ENCODE measurements at regions not wholly inside any gene's neighbourhood (a gene's known extent, or its start where the extent isn't known, plus 50 kb on each side); places are given as distances from the start of the nearest gene placed in this dataset.
"Not testable (repeated sequence)": the region's sequence is repeated elsewhere in the genome, so short reads cannot be mapped to it uniquely, and the experiment has no call there.

GRCh38 chr15:93811305-93811704 is 420.1 kb upstream of the MCTP2 start:
- no peak for DNase-seq

GRCh38 chr15:93809516-93809915 is 421.8 kb upstream of the MCTP2 start:
- no peak for DNase-seq

GRCh38 chr15:93803421-93804152 is 427.8 kb upstream of the MCTP2 start:
- DNase-seq: no peak

- no peak for DNase-seq
Measured at GRCh38 chr15:93801206-93801605, 430.2 kb upstream of the MCTP2 start.

- no peak for DNase-seq
Measured at GRCh38 chr15:93800805-93801204, 430.6 kb upstream of the MCTP2 start.

- no peak for DNase-seq
Measured at GRCh38 chr15:93789441-93789840, 441.9 kb upstream of the MCTP2 start.

- DNase-seq: no peak
Measured at GRCh38 chr15:93780073-93780472, 451.3 kb upstream of the MCTP2 start.

- DNase-seq: no peak
Measured at GRCh38 chr15:93779341-93779740, 452.0 kb upstream of the MCTP2 start.

- DNase-seq: no peak
Measured at GRCh38 chr15:93771196-93772030, 459.9 kb upstream of the MCTP2 start.

- DNase-seq: no peak
Measured at GRCh38 chr15:93770788-93771187, 460.6 kb upstream of the MCTP2 start.

GRCh38 chr15:93762036-93762435 is 469.3 kb upstream of the MCTP2 start:
- no peak for DNase-seq

GRCh38 chr15:93759629-93760028 is 471.7 kb upstream of the MCTP2 start:
- DNase-seq: no peak

- DNase-seq: no peak
Measured at GRCh38 chr15:93758824-93759223, 472.5 kb upstream of the MCTP2 start.

GRCh38 chr15:93748710-93749109 is 482.7 kb upstream of the MCTP2 start:
- DNase-seq: no peak

- not testable (repeated sequence) for DNase-seq
Measured at GRCh38 chr15:93734976-93735375, 496.4 kb upstream of the MCTP2 start.

GRCh38 chr15:93730724-93731123 is 500.6 kb upstream of the MCTP2 start:
- DNase-seq: no peak

- no peak for DNase-seq
Measured at GRCh38 chr15:93722165-93722564, 509.2 kb upstream of the MCTP2 start.

- no peak for DNase-seq
Measured at GRCh38 chr15:93720607-93721006, 510.8 kb upstream of the MCTP2 start.

- DNase-seq: no peak
Measured at GRCh38 chr15:93719921-93720351, 511.4 kb upstream of the MCTP2 start.

- no peak for DNase-seq
Measured at GRCh38 chr15:93716615-93717231, 514.6 kb upstream of the MCTP2 start.

GRCh38 chr15:93709708-93710107 is 521.7 kb upstream of the MCTP2 start:
- no peak for DNase-seq

- no peak for DNase-seq
Measured at GRCh38 chr15:93708724-93709445, 522.5 kb upstream of the MCTP2 start.

GRCh38 chr15:93707751-93708150 is 523.6 kb upstream of the MCTP2 start:
- no peak for DNase-seq

Data from activated T-cell treated with anti-CD3 and anti-CD28 coated beads for 4 hours (primary cell).